Mesodermal cell (in vitro differentiated cells): ENCODE measurements at regions not wholly inside any gene's neighbourhood (a gene's known extent, or its start where the extent isn't known, plus 50 kb on each side); places are given as distances from the start of the nearest gene placed in this dataset.

ENCODE experiments used
- H3K27ac ChIP-seq: 2 replicates; pipeline ENCODE4 v1.7.0; 2013; ENCODE audit warnings: mild to moderate bottlenecking, low read depth, low read length, moderate library complexity; ENCODE audit not compliant: severe bottlenecking
- H3K36me3 ChIP-seq: 2 replicates; pipeline ENCODE4 v1.7.1; 2013; ENCODE audit warnings: mild to moderate bottlenecking, low read length, moderate library complexity; ENCODE audit not compliant: control insufficient read depth, insufficient read depth
- H3K4me1 ChIP-seq: one replicate; pipeline ENCODE4 v1.7.1; 2013; ENCODE audit warnings: mild to moderate bottlenecking, low read length; ENCODE audit not compliant: insufficient read depth, control insufficient read depth, poor library complexity, severe bottlenecking
- H3K4me3 ChIP-seq: 2 replicates; pipeline ENCODE4 v1.7.0; 2013; ENCODE audit warnings: low read length, control low read depth, mild to moderate bottlenecking; ENCODE audit not compliant: insufficient read depth, poor library complexity, severe bottlenecking; ENCODE audit errors: extremely low read depth
- H3K9me3 ChIP-seq: 2 replicates; pipeline ENCODE4 v1.7.1; 2013; ENCODE audit warnings: mild to moderate bottlenecking, low read length, moderate library complexity; ENCODE audit not compliant: control insufficient read depth
- WGBS, 2 experiments: methylation state at CpG; one replicate each; pipeline ENCODE4 v1.1.5; 2013; ENCODE audit warnings: missing lambda C conversion rate in 2 of 2; ENCODE audit not compliant: insufficient coverage in 2 of 2; 5-methylcytosine and 5-hydroxymethylcytosine counted together

DNA sequence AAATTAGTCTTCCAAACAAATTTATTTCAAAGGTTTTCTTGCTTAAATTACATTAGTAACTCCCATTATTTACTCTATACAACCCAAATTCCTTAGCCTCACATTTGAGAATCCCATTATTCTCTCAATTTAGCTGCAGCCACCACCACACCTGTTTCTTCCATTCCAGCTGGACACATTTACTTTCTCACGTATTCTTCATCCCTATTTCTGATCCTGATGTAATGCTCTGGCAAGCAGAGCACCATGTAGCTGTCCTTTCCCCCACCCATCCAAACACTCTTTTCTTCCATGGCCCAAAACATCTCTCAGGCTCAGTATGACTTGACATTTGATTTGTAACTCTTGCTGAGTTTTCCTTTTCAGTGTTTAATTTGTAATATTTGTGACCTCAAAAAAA lies 240.2 kb upstream of the CLEC14A start:
- Histone ChIP-seq H3K4me3 (no peak overlapping the region), H3K27ac (no peak overlapping the region), H3K36me3 (no peaks in the 10 kb centered on the region), H3K4me1 (no peaks in the 10 kb centered on the region), H3K9me3 (no peaks in the 10 kb centered on the region)
- WGBS, 2 experiments: 92 to 100% methylated on average over 1 of the region's 1 CpG

DNA sequence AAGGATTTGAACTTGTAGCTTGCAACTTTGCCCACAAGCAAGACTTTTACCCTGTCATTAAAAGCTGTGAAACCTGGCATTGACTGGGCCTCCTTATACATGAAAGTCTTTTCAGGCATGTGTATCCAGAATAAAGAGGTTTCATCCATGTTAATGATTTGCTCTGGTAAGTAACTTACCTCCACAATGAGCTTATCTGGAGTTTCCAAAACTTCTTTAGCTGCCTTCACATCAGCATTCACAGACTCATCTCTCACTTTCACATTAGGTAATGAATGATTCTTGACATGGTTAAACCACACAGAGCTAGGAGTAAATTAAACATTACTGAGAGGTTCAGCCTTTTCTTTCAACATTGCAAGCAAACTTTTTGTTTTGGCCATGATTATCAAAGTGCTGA lies 234.4 kb upstream of the CLEC14A start:
- no peaks in the 10 kb centered on the region for H3K9me3 ChIP-seq
- H3K4me1 ChIP-seq: no peaks in the 10 kb centered on the region
- no peaks in the 10 kb centered on the region for H3K36me3 ChIP-seq
- H3K4me3 ChIP-seq: no peak overlapping the region
- H3K27ac ChIP-seq: no peak overlapping the region

DNA sequence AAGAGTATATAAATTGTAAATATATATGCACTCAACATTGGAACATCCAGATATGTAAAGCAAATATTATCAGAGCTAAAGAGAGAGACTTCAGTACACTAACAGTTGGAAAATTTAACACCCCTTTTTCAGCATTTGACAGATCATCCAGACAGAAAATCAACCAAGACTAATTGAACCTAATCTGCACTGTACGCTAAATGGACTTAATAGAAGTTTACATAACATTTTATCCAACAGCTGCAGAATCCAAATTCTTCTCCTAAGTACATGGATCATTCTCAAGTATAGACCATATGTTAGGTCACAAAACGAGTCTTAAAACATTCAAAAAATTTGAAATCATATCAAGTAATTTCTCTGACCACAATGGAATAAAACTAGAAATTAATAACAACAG lies 229.1 kb upstream of the CLEC14A start:
- Histone ChIP-seq H3K4me3 (no peak overlapping the region), H3K36me3 (no peaks in the 10 kb centered on the region), H3K27ac (no peak overlapping the region), H3K9me3 (no peaks in the 10 kb centered on the region), H3K4me1 (no peaks in the 10 kb centered on the region)
- 72 to 100% methylated on average over 1 to 2 of the region's 2 CpGs for WGBS, 2 experiments

DNA sequence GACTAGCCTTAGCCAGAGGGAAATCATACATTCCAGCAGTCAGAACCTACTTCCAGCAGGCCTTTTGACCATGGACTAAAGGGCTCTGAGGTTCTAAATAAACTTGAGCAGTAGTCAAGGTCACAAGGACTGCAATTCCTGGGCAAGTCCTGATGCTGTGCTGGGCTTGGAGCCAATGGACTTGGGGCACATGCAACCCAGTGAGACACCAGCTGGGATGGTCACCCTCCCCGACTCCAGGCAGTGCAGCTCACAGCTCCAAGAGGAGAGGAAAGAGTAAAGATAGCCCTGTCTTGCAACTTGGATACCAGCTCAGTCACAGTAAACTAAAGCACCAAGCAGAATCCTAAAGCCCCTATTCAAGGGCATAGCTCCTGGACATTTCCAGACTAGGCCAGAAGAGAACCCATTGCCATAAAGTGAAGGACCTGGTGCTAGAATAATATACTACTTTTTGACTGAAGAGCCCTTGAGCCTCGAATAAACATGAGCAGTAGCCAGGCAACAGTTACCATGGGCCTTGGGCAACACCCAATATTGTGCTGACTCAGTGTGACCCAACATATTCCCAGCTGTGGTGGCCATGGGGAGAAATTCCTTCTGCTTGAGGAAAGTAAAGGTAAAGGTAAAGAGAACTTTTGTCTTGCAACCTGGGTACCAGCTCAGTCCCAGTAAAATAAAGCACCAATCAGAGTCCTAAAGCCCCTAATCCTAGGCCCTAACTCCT lies 226.2 kb upstream of the CLEC14A start:
- no peaks in the 10 kb centered on the region for H3K36me3 ChIP-seq
- H3K9me3 ChIP-seq: peaks cover 5% of the 10 kb centered on the region
- H3K4me1 ChIP-seq: no peaks in the 10 kb centered on the region
- 78 to 80% methylated on average over 2 of the region's 2 CpGs for WGBS, 2 experiments
- H3K27ac ChIP-seq: no peak overlapping the region
- H3K4me3 ChIP-seq: no peak overlapping the region

DNA sequence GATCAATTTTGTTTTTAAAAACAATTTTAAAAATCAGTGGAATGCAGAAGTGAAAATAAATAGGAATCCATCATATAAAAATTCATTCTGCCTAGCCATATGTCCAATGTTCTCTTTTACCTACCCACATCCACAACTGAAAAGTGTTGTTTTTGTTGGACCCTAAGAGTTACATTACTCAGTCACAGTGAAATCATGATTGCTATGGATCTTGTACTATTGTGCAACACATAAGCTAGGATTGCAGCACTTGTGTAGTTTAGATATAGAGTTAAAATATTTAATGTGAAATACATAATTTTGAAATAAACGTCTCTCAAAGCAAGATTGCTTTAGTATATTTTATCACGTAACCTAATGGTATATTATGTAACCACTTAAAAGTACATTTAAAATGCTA lies 213.3 kb upstream of the CLEC14A start:
- no peaks in the 10 kb centered on the region for H3K9me3 ChIP-seq
- H3K36me3 ChIP-seq: no peaks in the 10 kb centered on the region
- no peak overlapping the region for H3K27ac ChIP-seq
- no peak overlapping the region for H3K4me3 ChIP-seq
- no CpG with 5 or more reads among the region's 2 CpGs for WGBS, 2 experiments
- H3K4me1 ChIP-seq: no peaks in the 10 kb centered on the region

DNA sequence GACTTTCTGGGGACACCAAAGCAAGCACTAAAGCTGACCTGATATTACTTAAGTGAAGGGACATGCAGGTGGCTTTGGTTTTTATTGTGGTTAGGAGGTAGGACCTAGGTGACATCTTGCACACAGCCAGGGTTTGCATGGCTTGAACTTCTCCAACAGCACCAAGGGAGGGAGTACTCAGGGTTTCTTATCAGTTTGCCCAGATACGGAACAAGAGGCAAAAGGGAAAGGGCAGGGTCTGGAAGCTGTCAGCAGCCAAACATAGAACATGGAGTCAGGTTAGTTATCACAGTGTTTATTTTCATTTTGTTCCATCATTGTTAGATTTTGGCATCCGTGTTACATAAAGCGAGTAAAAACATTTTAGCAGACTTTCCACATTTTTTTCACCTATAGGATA lies 186.3 kb upstream of the CLEC14A start:
- Histone ChIP-seq H3K4me1 (no peaks in the 10 kb centered on the region), H3K36me3 (no peaks in the 10 kb centered on the region), H3K4me3 (no peak overlapping the region), H3K27ac (no peak overlapping the region), H3K9me3 (peaks cover 8% of the 10 kb centered on the region)
- 29% methylated on average over 1 of the region's 3 CpGs; no CpG with 5 or more reads in 1 of the 2 experiments for WGBS, 2 experiments

DNA sequence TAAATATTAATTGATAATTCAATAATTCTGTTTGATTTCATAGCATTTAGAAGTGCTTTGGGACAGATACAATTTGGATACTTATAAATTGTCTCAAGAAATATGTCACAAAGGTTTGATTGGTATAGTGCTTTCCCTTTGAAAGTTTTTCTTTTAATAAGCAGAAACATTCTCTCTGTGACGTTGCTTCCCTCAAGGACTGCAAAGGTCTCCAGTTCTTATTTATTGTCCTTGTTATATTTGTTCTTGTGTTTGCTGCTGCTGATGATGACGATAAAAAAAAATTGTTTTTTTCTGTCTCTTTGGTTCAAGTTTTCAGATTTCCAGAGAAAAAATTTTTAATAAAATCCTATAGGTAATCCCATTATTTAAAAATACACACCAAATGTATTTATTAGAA lies 176.3 kb upstream of the CLEC14A start:
- Histone ChIP-seq H3K36me3 (no peaks in the 10 kb centered on the region), H3K9me3 (no peaks in the 10 kb centered on the region), H3K27ac (no peak overlapping the region), H3K4me1 (no peaks in the 10 kb centered on the region), H3K4me3 (no peak overlapping the region)
- WGBS, 2 experiments: no CpG with 5 or more reads among the region's 2 CpGs

DNA sequence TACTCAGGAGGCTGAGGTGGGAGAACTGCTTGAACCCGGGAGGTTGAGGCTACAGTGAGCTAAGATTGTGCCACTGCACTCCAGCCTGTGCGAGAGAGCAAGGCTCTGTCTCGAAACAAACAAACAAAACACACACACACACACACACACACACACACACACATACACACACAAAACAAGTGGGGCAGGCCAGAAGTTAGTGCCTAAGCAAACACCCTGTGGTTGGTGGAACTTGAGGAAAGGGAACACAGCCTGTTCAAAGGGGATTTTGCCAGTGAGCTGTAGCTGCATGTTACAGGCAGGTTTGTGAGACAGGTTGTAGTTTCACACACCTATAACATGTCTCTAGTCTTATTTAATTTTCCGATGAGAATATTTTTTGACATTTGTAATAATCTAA lies 175.3 kb upstream of the CLEC14A start:
- Histone ChIP-seq H3K4me3 (no peak overlapping the region), H3K27ac (no peak overlapping the region), H3K9me3 (no peaks in the 10 kb centered on the region), H3K4me1 (no peaks in the 10 kb centered on the region), H3K36me3 (no peaks in the 10 kb centered on the region)
- 80% methylated on average over 1 of the region's 4 CpGs; no CpG with 5 or more reads in 1 of the 2 experiments for WGBS, 2 experiments

DNA sequence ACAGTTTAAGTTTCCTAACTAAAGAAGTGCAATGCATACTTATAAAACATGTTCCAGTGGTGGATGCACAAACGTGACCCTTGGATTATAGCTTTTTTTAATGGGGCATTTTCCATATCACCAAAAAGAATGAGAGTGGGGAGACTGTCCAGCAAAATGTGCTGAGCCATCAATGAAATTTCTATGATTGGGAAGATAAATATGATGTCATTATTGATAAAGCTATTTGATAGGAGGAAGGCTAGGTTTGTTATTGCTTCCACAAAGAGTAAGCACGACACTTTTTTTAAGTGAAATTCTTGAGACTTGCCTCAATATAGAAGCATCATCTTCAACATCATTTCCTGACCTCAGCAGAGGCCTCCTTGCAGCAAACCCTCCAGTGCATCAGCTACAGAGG lies 174.6 kb upstream of the CLEC14A start:
- Histone ChIP-seq H3K4me3 (no peak overlapping the region), H3K36me3 (no peaks in the 10 kb centered on the region), H3K27ac (no peak overlapping the region), H3K4me1 (no peaks in the 10 kb centered on the region), H3K9me3 (no peaks in the 10 kb centered on the region)
- no CpG with 5 or more reads among the region's 2 CpGs for WGBS, 2 experiments

DNA sequence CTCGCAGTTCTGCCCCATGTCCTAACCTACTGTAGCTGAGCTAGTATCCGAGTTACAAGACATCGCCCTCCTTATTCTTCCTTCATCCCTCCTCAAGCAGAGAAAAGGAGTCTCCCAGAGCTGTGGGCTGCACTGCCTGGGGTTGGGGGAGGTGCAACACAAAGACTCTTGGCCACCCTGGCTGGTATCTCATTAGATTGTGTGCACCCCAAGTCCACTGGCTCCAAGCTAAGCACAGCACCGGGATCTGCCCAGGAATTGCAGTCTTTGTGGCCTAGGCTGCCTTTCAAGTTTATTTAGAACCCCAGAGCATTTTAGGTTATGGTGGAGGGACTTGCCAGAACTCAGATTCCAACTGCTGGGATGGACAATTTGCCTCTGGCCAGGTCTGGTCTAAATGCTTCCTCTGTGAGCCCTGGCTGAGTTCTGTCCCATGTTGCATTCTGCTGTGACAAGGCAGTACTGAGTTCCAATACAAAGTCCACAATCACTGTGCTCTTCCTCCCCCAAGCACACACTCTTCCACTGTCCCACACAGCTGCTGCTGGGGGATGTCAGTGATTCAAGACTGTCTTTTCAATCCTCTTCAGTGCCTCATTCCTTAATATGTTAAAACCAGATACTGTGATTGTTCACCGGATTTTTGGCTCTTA lies 169.6 kb upstream of the CLEC14A start:
- Histone ChIP-seq H3K9me3 (peaks cover 4% of the 10 kb centered on the region), H3K27ac (no peak overlapping the region), H3K36me3 (no peaks in the 10 kb centered on the region), H3K4me3 (no peak overlapping the region), H3K4me1 (no peaks in the 10 kb centered on the region)
- WGBS, 2 experiments: 86 to 100% methylated on average over 1 of the region's 5 CpGs

DNA sequence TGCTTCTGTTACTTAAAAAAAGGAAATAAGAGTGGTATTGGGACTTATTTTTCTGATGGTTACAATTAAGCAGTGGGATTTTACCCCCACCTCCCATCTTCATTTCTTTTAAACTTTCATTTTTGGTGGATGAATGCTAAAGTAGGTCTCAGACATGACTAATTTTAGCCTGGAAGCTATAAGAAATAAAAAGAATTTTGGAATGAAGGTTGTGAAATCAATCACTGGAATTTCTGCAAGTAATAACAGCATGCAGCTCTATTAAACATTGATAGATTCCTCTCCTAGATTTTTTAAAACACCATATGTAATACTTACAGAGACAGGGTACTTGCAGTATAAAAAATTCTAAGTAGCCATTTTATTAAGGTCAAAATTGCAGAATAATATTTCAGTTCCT lies 164.2 kb upstream of the CLEC14A start:
- Histone ChIP-seq H3K4me3 (no peak overlapping the region), H3K36me3 (no peaks in the 10 kb centered on the region), H3K27ac (no peak overlapping the region), H3K9me3 (peaks cover 4% of the 10 kb centered on the region), H3K4me1 (no peaks in the 10 kb centered on the region)
